Keratinocyte (primary cell): ENCODE measurements at regions not wholly inside any gene's neighbourhood (a gene's known extent, or its start where the extent isn't known, plus 50 kb on each side); places are given as distances from the start of the nearest gene placed in this dataset.

Experiments used
- DNase-seq: peaks from one replicate; pipeline ENCODE4 v3.0.0-alpha.2; 2011; ENCODE audit warnings: low read depth, missing footprints, low spot score
- FAIRE-seq: peaks from 2 replicates; lab custom pipeline; 2011; peaks lifted over from hg19 to GRCh38; lab: Jason Lieb, UNC
- H2AFZ ChIP-seq: 2 replicates; pipeline ENCODE4 v1.6.0; 2012; ENCODE audit warnings: low read length, control low read depth, inconsistent platforms; ENCODE audit not compliant: control insufficient read depth
- H3K27ac ChIP-seq: 2 replicates; pipeline ENCODE4 v1.5.1; 2011; ENCODE audit warnings: low read length; ENCODE audit not compliant: control insufficient read depth, insufficient read depth
- H3K27me3 ChIP-seq: 3 replicates; pipeline ENCODE4 v1.6.0; 2011; ENCODE audit warnings: low read length; ENCODE audit not compliant: control insufficient read depth, insufficient read depth; ENCODE audit errors: extremely low read depth
- H3K36me3 ChIP-seq, 2 experiments: 2 replicates in 1 of 2; 3 replicates in 1 of 2; pipeline ENCODE4 v1.5.1; 2011; ENCODE audit warnings: low read length in 2 of 2, mild to moderate bottlenecking in 1 of 2; ENCODE audit not compliant: control insufficient read depth in 2 of 2, insufficient read depth in 2 of 2; ENCODE audit errors: extremely low read depth in 1 of 2
- H3K4me1 ChIP-seq: 3 replicates; pipeline ENCODE4 v1.5.1; 2011; ENCODE audit warnings: low read length; ENCODE audit not compliant: control insufficient read depth, insufficient read depth; ENCODE audit errors: extremely low read depth
- H3K4me2 ChIP-seq: 3 replicates; pipeline ENCODE4 v1.6.0; 2011; ENCODE audit warnings: low read depth, low read length; ENCODE audit not compliant: control insufficient read depth, insufficient read depth; ENCODE audit errors: extremely low read depth
- H3K4me3 ChIP-seq, 3 experiments: fragments of 200-600 bp in 1 of 3; sonication (generic) in 1 of 3; 2 replicates in 2 of 3; 3 replicates in 1 of 3; pipeline ENCODE4 v1.5.1; 2011 to 2016; ENCODE audit warnings: low read length in 3 of 3, mild to moderate bottlenecking in 3 of 3, control low read depth in 2 of 3, inconsistent platforms in 1 of 3, low read depth in 1 of 3, mixed read lengths in 1 of 3, mixed run types in 1 of 3, moderate library complexity in 1 of 3; ENCODE audit not compliant: control insufficient read depth in 2 of 3, insufficient read depth in 2 of 3; ENCODE audit errors: extremely low read depth in 1 of 3
- H3K79me2 ChIP-seq: 2 replicates; pipeline ENCODE4 v1.6.0; 2012; ENCODE audit warnings: low read length; ENCODE audit not compliant: control insufficient read depth, insufficient read depth
- H3K9ac ChIP-seq: 3 replicates; pipeline ENCODE4 v1.6.0; 2011; ENCODE audit warnings: low read length; ENCODE audit not compliant: control insufficient read depth, insufficient read depth; ENCODE audit errors: extremely low read depth
- H3K9me1 ChIP-seq: 3 replicates; pipeline ENCODE4 v1.6.0; 2011; ENCODE audit warnings: low read length; ENCODE audit not compliant: control insufficient read depth, insufficient read depth; ENCODE audit errors: extremely low read depth
- H3K9me3 ChIP-seq: 2 replicates; pipeline ENCODE4 v1.5.1; 2012; ENCODE audit warnings: low read depth, low read length; ENCODE audit not compliant: control insufficient read depth
- H4K20me1 ChIP-seq: 3 replicates; pipeline ENCODE4 v1.6.0; 2011; ENCODE audit warnings: low read length; ENCODE audit not compliant: control insufficient read depth, insufficient read depth; ENCODE audit errors: extremely low read depth
- CTCF ChIP-seq, 3 experiments: IDR thresholded peaks in 1 of 3; conservative IDR thresholded peaks in 1 of 3; optimal IDR thresholded peaks in 1 of 3; 2 replicates in 2 of 3; 3 replicates in 1 of 3; pipeline versions ENCODE3 to v1.5.1; 2011; ENCODE audit warnings: low read length in 3 of 3, mild to moderate bottlenecking in 3 of 3, moderate library complexity in 2 of 3, control low read depth in 1 of 3, inconsistent platforms in 1 of 3; ENCODE audit not compliant: insufficient read depth in 2 of 3; ENCODE audit errors: extremely low read depth in 1 of 3
- EZH2 ChIP-seq: IDR thresholded peaks from one replicate; pipeline ENCODE4 v1.6.1; 2012; ENCODE audit warnings: inconsistent platforms, mild to moderate bottlenecking, low read length, moderate library complexity
- dilution Hi-C: fragments of 300-500 bp; cut with MboI; formaldehyde crosslinking; loops from one replicate; pipeline ENCODE4 v1.7.0; 2020; ENCODE audit warnings: low sequenced_read_pairs; ENCODE audit not compliant: extremely low pct_ligation_motif_present

GRCh38 chr3:71997066-71997653 is 212.2 kb upstream of the PROK2 start:
- Histone ChIP-seq H3K27ac (no peak overlapping the region), H3K36me3 (no peaks in the 10 kb centered on the region), H3K27me3 (no peaks in the 10 kb centered on the region), H3K9ac (no peak overlapping the region), H3K79me2 (no peaks in the 10 kb centered on the region), H3K9me1 (no peaks in the 10 kb centered on the region), H2AFZ (no peak overlapping the region), H3K4me2 (no peak overlapping the region), H3K4me3 (no peak overlapping the region), H3K4me1 (peaks cover 7% of the 10 kb centered on the region), H4K20me1 (no peaks in the 10 kb centered on the region), H3K9me3 (no peaks in the 10 kb centered on the region)
- TF ChIP-seq CTCF (optimal IDR thresholded peaks at IDR 0.05 in 1 of 3, IDR thresholded peaks at IDR 0.05 in 1 of 3, conservative IDR thresholded peaks at IDR 0.05 in 1 of 3; ENCODE audit: extremely low read depth in 1 of 3, insufficient read depth in 2 of 3, low read length in 3 of 3) (no peak), EZH2 (no peak)
- FAIRE-seq, result no peak
- DNase-seq, result no peak
- dilution Hi-C loops, result no loop called here

DNA sequence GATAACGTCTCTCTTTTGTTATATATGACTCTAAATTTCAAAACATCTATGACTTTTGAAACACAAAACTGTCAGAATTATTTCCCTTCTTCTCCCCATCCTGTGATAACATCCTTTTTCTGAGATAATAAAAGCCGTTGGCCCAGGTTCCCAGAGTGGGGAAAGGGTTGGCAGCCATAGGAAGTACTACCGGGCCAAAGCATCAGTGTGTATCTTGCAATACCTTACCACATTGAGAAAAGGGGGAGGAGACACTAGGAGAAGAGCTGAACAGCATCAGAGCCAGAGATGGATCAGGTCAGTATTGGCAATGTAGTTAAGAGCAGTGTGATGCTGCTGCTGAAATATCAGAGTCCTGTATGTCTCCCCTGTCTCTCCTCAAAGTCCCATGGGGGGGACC is 210.0 kb upstream of the PROK2 start:
- Histone ChIP-seq H3K9ac (no peak overlapping the region), H4K20me1 (no peaks in the 10 kb centered on the region), H3K9me3 (no peaks in the 10 kb centered on the region), H2AFZ (no peak overlapping the region), H3K4me1 (peaks cover 7% of the 10 kb centered on the region), H3K79me2 (no peaks in the 10 kb centered on the region), H3K36me3 (no peaks in the 10 kb centered on the region), H3K27me3 (no peaks in the 10 kb centered on the region), H3K4me2 (no peak overlapping the region), H3K4me3 (no peak overlapping the region), H3K9me1 (no peaks in the 10 kb centered on the region), H3K27ac (no peak overlapping the region)
- FAIRE-seq (no peak), DNase-seq (no peak)
- no peak for TF ChIP-seq EZH2
- TF ChIP-seq CTCF (optimal IDR thresholded peaks at IDR 0.05 in 1 of 3, IDR thresholded peaks at IDR 0.05 in 1 of 3, conservative IDR thresholded peaks at IDR 0.05 in 1 of 3; ENCODE audit: extremely low read depth in 1 of 3, insufficient read depth in 2 of 3, low read length in 3 of 3), result no peak
- dilution Hi-C loops, result no loop called here
